ENCODE measurements at regions not wholly inside any gene's neighbourhood (a gene's known extent, or its start where the extent isn't known, plus 50 kb on each side); places are given as distances from the start of the nearest gene placed in this dataset.
"Not testable (repeated sequence)": the region's sequence is repeated elsewhere in the genome, so short reads cannot be mapped to it uniquely, and the experiment has no call there.

- no peak overlapping the region for H3K4me3 Mint-ChIP-seq (ENCODE audit: unreplicated experiment)
- no peaks in the 10 kb centered on the region for H3K27me3 Mint-ChIP-seq (ENCODE audit: insufficient read depth, unreplicated experiment)
- H3K9me3 Mint-ChIP-seq (ENCODE audit: unreplicated experiment) = peaks cover 14% of the 10 kb centered on the region
- intact Hi-C loops (cut with micrococcal nuclease) = no loop called here
- ChIA-PET CTCF (no interaction called here), POLR2A (interaction anchor here (0.6 kb wide), 1 partner anchor 1244 kb away, joined by 5 read pairs; no protein-coding TSS in a partner anchor)
- TF ChIP-seq CTCF (IDR thresholded peaks at IDR 0.05; ENCODE audit: unreplicated experiment) = no peak
- no peaks in the 10 kb centered on the region for H3K36me3 Mint-ChIP-seq (ENCODE audit: insufficient read depth, unreplicated experiment)
- no peak for DNase-seq (ENCODE audit: unreplicated experiment)
- H3K27ac Mint-ChIP-seq (ENCODE audit: low read depth, unreplicated experiment) = no peak overlapping the region
- BruUV-seq (replicated peaks) = no TSS peak
- no peaks in the 10 kb centered on the region for H3K4me1 Mint-ChIP-seq (ENCODE audit: insufficient read depth, unreplicated experiment)
Observed at GRCh38 chrX:66766318-66766717, 127.4 kb upstream of the EDA2R start.

- intact Hi-C loops (cut with micrococcal nuclease) = no loop called here
- ChIA-PET CTCF (no interaction called here), POLR2A (no interaction called here)
- Mint-ChIP-seq H3K4me3 (ENCODE audit: unreplicated experiment) (no peak overlapping the region), H3K36me3 (ENCODE audit: insufficient read depth, unreplicated experiment) (no peaks in the 10 kb centered on the region), H3K9me3 (ENCODE audit: unreplicated experiment) (peaks cover 10% of the 10 kb centered on the region), H3K27me3 (ENCODE audit: insufficient read depth, unreplicated experiment) (no peaks in the 10 kb centered on the region), H3K27ac (ENCODE audit: low read depth, unreplicated experiment) (no peak overlapping the region), H3K4me1 (ENCODE audit: insufficient read depth, unreplicated experiment) (no peaks in the 10 kb centered on the region)
- BruUV-seq (replicated peaks) = no TSS peak
- no peak for DNase-seq (ENCODE audit: unreplicated experiment)
- no peak for TF ChIP-seq CTCF (IDR thresholded peaks at IDR 0.05; ENCODE audit: unreplicated experiment)
Observed at GRCh38 chrX:66760651-66761050, 121.8 kb upstream of the EDA2R start.

GRCh38 chrX:66756717-66757116, 117.8 kb upstream of the EDA2R start:
- intact Hi-C loops (cut with micrococcal nuclease) = no loop called here
- ChIA-PET POLR2A (no interaction called here), CTCF (interaction anchor here (0.5 to 1.0 kb wide), 3 partner anchors 27 to 141 kb away, joined by 4 to 5 read pairs (median 4); no protein-coding TSS in a partner anchor)
- Mint-ChIP-seq H3K9me3 (ENCODE audit: unreplicated experiment) (no peaks in the 10 kb centered on the region), H3K27ac (ENCODE audit: low read depth, unreplicated experiment) (no peak overlapping the region), H3K4me3 (ENCODE audit: unreplicated experiment) (no peak overlapping the region), H3K4me1 (ENCODE audit: insufficient read depth, unreplicated experiment) (no peaks in the 10 kb centered on the region), H3K27me3 (ENCODE audit: insufficient read depth, unreplicated experiment) (no peaks in the 10 kb centered on the region), H3K36me3 (ENCODE audit: insufficient read depth, unreplicated experiment) (no peaks in the 10 kb centered on the region)
- no TSS peak for BruUV-seq (replicated peaks)
- DNase-seq (ENCODE audit: unreplicated experiment) = no peak
- no peak for TF ChIP-seq CTCF (IDR thresholded peaks at IDR 0.05; ENCODE audit: unreplicated experiment)

- no peak overlapping the region for H3K27ac Mint-ChIP-seq (ENCODE audit: low read depth, unreplicated experiment)
- H3K27me3 Mint-ChIP-seq (ENCODE audit: insufficient read depth, unreplicated experiment) = no peaks in the 10 kb centered on the region
- no peaks in the 10 kb centered on the region for H3K36me3 Mint-ChIP-seq (ENCODE audit: insufficient read depth, unreplicated experiment)
- ChIA-PET POLR2A (interaction anchor here (0.9 kb wide), 1 partner anchor 27 kb away, joined by 3 read pairs; no protein-coding TSS in a partner anchor), CTCF (no interaction called here)
- H3K9me3 Mint-ChIP-seq (ENCODE audit: unreplicated experiment) = peaks cover 19% of the 10 kb centered on the region
- no peak overlapping the region for H3K4me3 Mint-ChIP-seq (ENCODE audit: unreplicated experiment)
- DNase-seq (ENCODE audit: unreplicated experiment) = no peak
- intact Hi-C loops (cut with micrococcal nuclease) = no loop called here
- H3K4me1 Mint-ChIP-seq (ENCODE audit: insufficient read depth, unreplicated experiment) = no peaks in the 10 kb centered on the region
- no peak for TF ChIP-seq CTCF (IDR thresholded peaks at IDR 0.05; ENCODE audit: unreplicated experiment)
- BruUV-seq (replicated peaks) = no TSS peak
Observed at GRCh38 chrX:66751136-66751782, 112.4 kb upstream of the EDA2R start.

GRCh38 chrX:66744519-66744918, 105.6 kb upstream of the EDA2R start:
- CTCF ChIA-PET = interaction anchor here (1.9 kb wide), 1 partner anchor 13 kb away, joined by 5 read pairs; no protein-coding TSS in a partner anchor
- H3K4me3 Mint-ChIP-seq (ENCODE audit: unreplicated experiment); POLR2A ChIA-PET; H3K36me3 Mint-ChIP-seq (ENCODE audit: insufficient read depth, unreplicated experiment); H3K27ac Mint-ChIP-seq (ENCODE audit: low read depth, unreplicated experiment); DNase-seq (ENCODE audit: unreplicated experiment); H3K4me1 Mint-ChIP-seq (ENCODE audit: insufficient read depth, unreplicated experiment); BruUV-seq (replicated peaks); intact Hi-C loops (cut with micrococcal nuclease); H3K27me3 Mint-ChIP-seq (ENCODE audit: insufficient read depth, unreplicated experiment): not testable (repeated sequence)
- peaks cover 31% of the 10 kb centered on the region for H3K9me3 Mint-ChIP-seq (ENCODE audit: unreplicated experiment)
